ENCODE measurements at regions not wholly inside any gene's neighbourhood (a gene's known extent, or its start where the extent isn't known, plus 50 kb on each side); places are given as distances from the start of the nearest gene placed in this dataset.

- H3K36me3 ChIP-seq (ENCODE audit: control insufficient read depth, low read length), result no peaks in the 10 kb centered on the region
- H3K27ac ChIP-seq (ENCODE audit: low read depth, low read length), result no peak overlapping the region
- no peaks in the 10 kb centered on the region for H3K9me2 ChIP-seq (replicated peaks; ENCODE audit: control insufficient read depth, low read length)
- no peaks in the 10 kb centered on the region for H3F3A ChIP-seq (ENCODE audit: control insufficient read depth, insufficient read depth)
- H3K27me3 ChIP-seq (ENCODE audit: control insufficient read depth, low read length), result no peaks in the 10 kb centered on the region
- no peaks in the 10 kb centered on the region for H3K79me2 ChIP-seq (ENCODE audit: control insufficient read depth, low read length)
- no peaks in the 10 kb centered on the region for H4K20me1 ChIP-seq (ENCODE audit: control insufficient read depth, insufficient read depth, low read depth, low read length)
- H3K9me3 ChIP-seq (ENCODE audit: control insufficient read depth, insufficient read depth, low read length), result no peaks in the 10 kb centered on the region
- peaks cover 21% of the 10 kb centered on the region for H3K4me1 ChIP-seq (ENCODE audit: control insufficient read depth, low read length)
- TF ChIP-seq EZH2phosphoT487 (IDR thresholded peaks at IDR 0.05; ENCODE audit: borderline replicate concordance, low read length) (no peak), CTCF (IDR thresholded peaks at IDR 0.05; ENCODE audit: low read depth, low read length, poor library complexity, severe bottlenecking) (no peak)
- no peak overlapping the region for H3K4me3 ChIP-seq (ENCODE audit: low read length)
- no peak overlapping the region for H3K4me2 ChIP-seq (ENCODE audit: low read length)
Observed at GRCh38 chr14:94974422-94974821, 182.9 kb downstream of the DICER1 start.

GRCh38 chr14:94971750-94972149, 185.6 kb downstream of the DICER1 start:
- Histone ChIP-seq H3K27me3 (ENCODE audit: control insufficient read depth, low read length) (no peaks in the 10 kb centered on the region), H3K4me1 (ENCODE audit: control insufficient read depth, low read length) (peaks cover 21% of the 10 kb centered on the region), H4K20me1 (ENCODE audit: control insufficient read depth, insufficient read depth, low read depth, low read length) (no peaks in the 10 kb centered on the region), H3K9me3 (ENCODE audit: control insufficient read depth, insufficient read depth, low read length) (no peaks in the 10 kb centered on the region), H3K27ac (ENCODE audit: low read depth, low read length) (no peak overlapping the region), H3K79me2 (ENCODE audit: control insufficient read depth, low read length) (no peaks in the 10 kb centered on the region), H3K4me2 (ENCODE audit: low read length) (no peak overlapping the region), H3K9me2 (replicated peaks; ENCODE audit: control insufficient read depth, low read length) (no peaks in the 10 kb centered on the region), H3F3A (ENCODE audit: control insufficient read depth, insufficient read depth) (no peaks in the 10 kb centered on the region), H3K4me3 (ENCODE audit: low read length) (no peak overlapping the region), H3K36me3 (ENCODE audit: control insufficient read depth, low read length) (no peaks in the 10 kb centered on the region)
- TF ChIP-seq CTCF (IDR thresholded peaks at IDR 0.05; ENCODE audit: low read depth, low read length, poor library complexity, severe bottlenecking) (no peak), EZH2phosphoT487 (IDR thresholded peaks at IDR 0.05; ENCODE audit: borderline replicate concordance, low read length) (no peak)

- H3K36me3 ChIP-seq (ENCODE audit: control insufficient read depth, low read length), result no peaks in the 10 kb centered on the region
- H3K27ac ChIP-seq (ENCODE audit: low read depth, low read length), result no peak overlapping the region
- no peak for TF ChIP-seq CTCF (IDR thresholded peaks at IDR 0.05; ENCODE audit: low read depth, low read length, poor library complexity, severe bottlenecking)
- no peak for TF ChIP-seq EZH2phosphoT487 (IDR thresholded peaks at IDR 0.05; ENCODE audit: borderline replicate concordance, low read length)
- no peaks in the 10 kb centered on the region for H3K9me3 ChIP-seq (ENCODE audit: control insufficient read depth, insufficient read depth, low read length)
- H3K9me2 ChIP-seq (replicated peaks; ENCODE audit: control insufficient read depth, low read length), result no peaks in the 10 kb centered on the region
- H3K4me3 ChIP-seq (ENCODE audit: low read length), result no peak overlapping the region
- H4K20me1 ChIP-seq (ENCODE audit: control insufficient read depth, insufficient read depth, low read depth, low read length), result no peaks in the 10 kb centered on the region
- H3K79me2 ChIP-seq (ENCODE audit: control insufficient read depth, low read length), result no peaks in the 10 kb centered on the region
- peaks cover 21% of the 10 kb centered on the region for H3K4me1 ChIP-seq (ENCODE audit: control insufficient read depth, low read length)
- no peak overlapping the region for H3K4me2 ChIP-seq (ENCODE audit: low read length)
- H3K27me3 ChIP-seq (ENCODE audit: control insufficient read depth, low read length), result no peaks in the 10 kb centered on the region
- no peaks in the 10 kb centered on the region for H3F3A ChIP-seq (ENCODE audit: control insufficient read depth, insufficient read depth)
Observed at GRCh38 chr14:94970941-94971730, 186.2 kb downstream of the DICER1 start.

All from DOHH2 (cell line).